ENCODE measurements at regions not wholly inside any gene's neighbourhood (a gene's known extent, or its start where the extent isn't known, plus 50 kb on each side); places are given as distances from the start of the nearest gene placed in this dataset.

- DNase-seq, result no peak
Measured at GRCh38 chr18:38460657-38461056, 895.1 kb upstream of the CELF4 start.

- DNase-seq, result no peak
Measured at GRCh38 chr18:38459131-38459994, 893.8 kb upstream of the CELF4 start.

GRCh38 chr18:38458698-38459097 is 893.1 kb upstream of the CELF4 start:
- DNase-seq, result no peak

- DNase-seq, result no peak
Measured at GRCh38 chr18:38456253-38456652, 890.7 kb upstream of the CELF4 start.

- no peak for DNase-seq
Measured at GRCh38 chr18:38454764-38455469, 889.3 kb upstream of the CELF4 start.

- DNase-seq, result no peak
Measured at GRCh38 chr18:38453880-38454279, 888.3 kb upstream of the CELF4 start.

- DNase-seq, result no peak
Measured at GRCh38 chr18:38450876-38451275, 885.3 kb upstream of the CELF4 start.

GRCh38 chr18:38445804-38446145 is 880.2 kb upstream of the CELF4 start:
- no peak for DNase-seq

- DNase-seq, result no peak
Measured at GRCh38 chr18:38444971-38445803, 879.6 kb upstream of the CELF4 start.

GRCh38 chr18:38427736-38428135 is 862.1 kb upstream of the CELF4 start:
- DNase-seq, result no peak

- no peak for DNase-seq
Measured at GRCh38 chr18:38427234-38427633, 861.6 kb upstream of the CELF4 start.

GRCh38 chr18:38421872-38422615 is 856.4 kb upstream of the CELF4 start:
- no peak for DNase-seq

GRCh38 chr18:38421021-38421420 is 855.4 kb upstream of the CELF4 start:
- no peak for DNase-seq

- no peak for DNase-seq
Measured at GRCh38 chr18:38420611-38421010, 855.0 kb upstream of the CELF4 start.

GRCh38 chr18:38415811-38416210 is 850.2 kb upstream of the CELF4 start:
- no peak for DNase-seq

- DNase-seq, result no peak
Measured at GRCh38 chr18:38413193-38413592, 847.6 kb upstream of the CELF4 start.

- no peak for DNase-seq
Measured at GRCh38 chr18:38406607-38407006, 841.0 kb upstream of the CELF4 start.

- no peak for DNase-seq
Measured at GRCh38 chr18:38402509-38402908, 836.9 kb upstream of the CELF4 start.

GRCh38 chr18:38397094-38397493 is 831.5 kb upstream of the CELF4 start:
- DNase-seq, result no peak

- DNase-seq, result no peak
Measured at GRCh38 chr18:38386146-38386545, 820.5 kb upstream of the CELF4 start.

- DNase-seq, result no peak
Measured at GRCh38 chr18:38369772-38370690, 804.4 kb upstream of the CELF4 start.

- DNase-seq, result no peak
Measured at GRCh38 chr18:38368886-38369285, 803.3 kb upstream of the CELF4 start.
